Mesendoderm (in vitro differentiated cells): ENCODE measurements at regions not wholly inside any gene's neighbourhood (a gene's known extent, or its start where the extent isn't known, plus 50 kb on each side); places are given as distances from the start of the nearest gene placed in this dataset.
A peak's percentile ranks its signal among the peaks of the same experiment; 100 is the strongest.

ENCODE experiments used
- DNase-seq: peaks from one replicate; pipeline ENCODE4 v3.0.0; 2013
- H2AK5ac ChIP-seq: 2 replicates; pipeline ENCODE4 v1.6.1; 2013; ENCODE audit warnings: low read length, inconsistent platforms
- H2BK120ac ChIP-seq: 2 replicates; pipeline ENCODE4 v1.6.1; 2013; ENCODE audit warnings: low read depth, mild to moderate bottlenecking, low read length, moderate library complexity, mixed read lengths
- H2BK15ac ChIP-seq: replicated peaks from 2 replicates; pipeline ENCODE4 v1.6.1; 2013; ENCODE audit warnings: low read depth, mild to moderate bottlenecking, moderate library complexity
- H2BK5ac ChIP-seq: 2 replicates; pipeline ENCODE4 v1.6.1; 2013; ENCODE audit warnings: low read length, inconsistent platforms
- H3K18ac ChIP-seq: 2 replicates; pipeline ENCODE4 v1.6.1; 2013; ENCODE audit warnings: mild to moderate bottlenecking, low read length, mixed read lengths
- H3K23ac ChIP-seq: one replicate; pipeline ENCODE4 v1.6.1; 2013; ENCODE audit warnings: low read length
- H3K27ac ChIP-seq: 2 replicates; pipeline ENCODE4 v1.5.1; 2013; ENCODE audit warnings: low read depth, mild to moderate bottlenecking, inconsistent platforms, low read length, moderate library complexity
- H3K27me3 ChIP-seq: 2 replicates; pipeline ENCODE4 v1.6.1; 2013; ENCODE audit warnings: low read length, control low read depth, mild to moderate bottlenecking, inconsistent platforms; ENCODE audit not compliant: insufficient read depth, poor library complexity
- H3K36me3 ChIP-seq: 2 replicates; pipeline ENCODE4 v1.6.1; 2013; ENCODE audit warnings: low read length, inconsistent platforms; ENCODE audit not compliant: control insufficient read depth, insufficient read depth
- H3K4ac ChIP-seq: one replicate; pipeline ENCODE4 v1.6.1; 2013; ENCODE audit warnings: low read depth, mild to moderate bottlenecking, low read length, moderate library complexity
- H3K4me1 ChIP-seq: 2 replicates; pipeline ENCODE4 v1.6.1; 2013; ENCODE audit warnings: low read depth, low read length, inconsistent platforms; ENCODE audit not compliant: control insufficient read depth
- H3K4me2 ChIP-seq: 2 replicates; pipeline ENCODE4 v1.6.1; 2013; ENCODE audit warnings: low read length
- H3K4me3 ChIP-seq: 2 replicates; pipeline ENCODE4 v1.5.1; 2013; ENCODE audit warnings: mild to moderate bottlenecking, low read length
- H3K56ac ChIP-seq: one replicate; pipeline ENCODE4 v1.6.1; 2013; ENCODE audit warnings: low read length
- H3K79me1 ChIP-seq: 2 replicates; pipeline ENCODE4 v1.6.1; 2013; ENCODE audit warnings: low read length, inconsistent platforms
- H3K79me2 ChIP-seq: 2 replicates; pipeline ENCODE4 v1.6.1; 2013; ENCODE audit warnings: mild to moderate bottlenecking, low read length; ENCODE audit not compliant: control insufficient read depth, insufficient read depth
- H3K9ac ChIP-seq: 2 replicates; pipeline ENCODE4 v1.6.1; 2013; ENCODE audit warnings: low read length, inconsistent platforms
- H4K5ac ChIP-seq: one replicate; pipeline ENCODE4 v1.6.1; 2013; ENCODE audit warnings: low read length
- H4K8ac ChIP-seq: one replicate; pipeline ENCODE4 v1.6.1; 2013; ENCODE audit warnings: low read depth, mild to moderate bottlenecking, control low read depth, low read length, moderate library complexity
- whole genome bisulfite sequencing: extraction: QIAGEN DNeasy Blood & Tissue Kit; methylation state at CpG from one replicate; pipeline ENCODE4 v1.1.7; 2013; ENCODE audit warnings: low lambda C conversion rate, missing lambda C conversion rate; ENCODE audit not compliant: insufficient coverage; ENCODE audit errors: extremely low coverage; 5-methylcytosine and 5-hydroxymethylcytosine counted together

DNA sequence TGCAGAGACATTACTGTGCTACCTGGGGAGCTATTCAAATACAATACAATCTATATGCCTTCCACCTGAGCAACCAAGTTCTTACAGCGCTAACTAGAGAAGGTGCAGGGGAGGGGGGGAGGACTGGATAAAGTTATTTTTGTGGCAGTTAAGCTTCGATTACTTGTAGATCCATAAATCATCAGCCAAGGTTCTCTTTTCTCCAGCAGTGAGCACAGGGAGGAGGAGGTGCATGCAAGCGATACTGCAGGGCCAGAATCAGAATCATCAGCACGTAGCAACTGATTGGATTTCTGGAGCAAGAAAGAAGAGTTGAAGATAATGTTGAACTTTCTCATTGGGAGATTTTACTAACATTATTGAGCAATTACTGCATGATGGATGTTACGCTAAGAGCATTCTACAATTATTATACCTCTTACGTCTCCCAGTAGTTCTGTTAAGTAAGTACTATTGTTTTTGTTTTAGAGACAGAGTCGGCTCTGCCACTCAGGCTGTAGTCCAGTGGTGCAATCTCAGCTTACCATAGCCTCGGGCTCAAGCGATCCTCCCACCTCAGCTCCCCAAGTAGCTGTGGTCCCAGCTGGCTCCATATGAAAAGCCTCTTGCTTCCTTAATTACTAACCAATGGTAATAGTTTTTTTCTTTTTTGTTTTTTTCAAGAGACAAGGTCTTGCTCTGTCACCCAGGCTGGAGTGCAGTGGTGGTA is 74.6 kb upstream of the EEA1 start:
- Histone ChIP-seq H3K23ac (no peak overlapping the region), H2BK5ac (no peak overlapping the region), H3K4me2 (no peak overlapping the region), H2BK15ac (no peak overlapping the region), H4K8ac (peak overlapping the region; percentile 67), H3K56ac (no peak overlapping the region), H3K9ac (no peak overlapping the region), H2AK5ac (no peak overlapping the region), H3K79me1 (no peaks in the 10 kb centered on the region), H3K79me2 (no peaks in the 10 kb centered on the region), H3K4ac (no peak overlapping the region), H3K27ac (no peak overlapping the region), H3K36me3 (no peaks in the 10 kb centered on the region), H3K18ac (no peak overlapping the region), H2BK120ac (no peak overlapping the region), H3K4me3 (no peak overlapping the region), H3K4me1 (peaks cover 5% of the 10 kb centered on the region), H4K5ac (no peak overlapping the region), H3K27me3 (no peaks in the 10 kb centered on the region)
- no peak for DNase-seq
- no CpG with 5 or more reads among the region's 9 CpGs for WGBS

GRCh38 chr12:93005928-93006392 is 76.9 kb upstream of the EEA1 start:
- H2AK5ac ChIP-seq: no peak overlapping the region
- no peaks in the 10 kb centered on the region for H3K79me2 ChIP-seq
- no peaks in the 10 kb centered on the region for H3K27me3 ChIP-seq
- H3K4me3 ChIP-seq: no peak overlapping the region
- no peaks in the 10 kb centered on the region for H3K36me3 ChIP-seq
- no peak overlapping the region for H3K4me2 ChIP-seq
- no peaks in the 10 kb centered on the region for H3K79me1 ChIP-seq
- no peak overlapping the region for H3K23ac ChIP-seq
- no peak for DNase-seq
- no CpG with 5 or more reads among the region's 8 CpGs for WGBS
- H4K5ac ChIP-seq: no peak overlapping the region
- H3K56ac ChIP-seq: no peak overlapping the region
- peaks cover 5% of the 10 kb centered on the region for H3K4me1 ChIP-seq
- H3K27ac ChIP-seq: no peak overlapping the region
- no peak overlapping the region for H2BK15ac ChIP-seq
- H2BK120ac ChIP-seq: no peak overlapping the region
- no peak overlapping the region for H3K9ac ChIP-seq
- H3K4ac ChIP-seq: no peak overlapping the region
- no peak overlapping the region for H3K18ac ChIP-seq
- H2BK5ac ChIP-seq: no peak overlapping the region
- H4K8ac ChIP-seq: no peak overlapping the region

- H3K27ac ChIP-seq: no peak overlapping the region
- H3K23ac ChIP-seq: no peak overlapping the region
- H3K18ac ChIP-seq: no peak overlapping the region
- no CpG with 5 or more reads among the region's 5 CpGs for WGBS
- H3K4me2 ChIP-seq: no peak overlapping the region
- no peak overlapping the region for H4K8ac ChIP-seq
- no peak overlapping the region for H2AK5ac ChIP-seq
- H3K4ac ChIP-seq: no peak overlapping the region
- H3K79me2 ChIP-seq: no peaks in the 10 kb centered on the region
- DNase-seq: peak; percentile 40
- H3K27me3 ChIP-seq: no peaks in the 10 kb centered on the region
- H3K4me3 ChIP-seq: no peak overlapping the region
- H2BK120ac ChIP-seq: no peak overlapping the region
- H3K9ac ChIP-seq: no peak overlapping the region
- H2BK15ac ChIP-seq: no peak overlapping the region
- no peaks in the 10 kb centered on the region for H3K79me1 ChIP-seq
- H3K56ac ChIP-seq: no peak overlapping the region
- no peaks in the 10 kb centered on the region for H3K36me3 ChIP-seq
- H4K5ac ChIP-seq: no peak overlapping the region
- H2BK5ac ChIP-seq: no peak overlapping the region
- peaks cover 5% of the 10 kb centered on the region for H3K4me1 ChIP-seq
Observed at GRCh38 chr12:93006471-93007208, 77.5 kb upstream of the EEA1 start.

- Histone ChIP-seq H2BK15ac (no peak overlapping the region), H3K79me1 (no peaks in the 10 kb centered on the region), H3K4me3 (no peak overlapping the region), H3K4me2 (no peak overlapping the region), H3K27me3 (no peaks in the 10 kb centered on the region), H4K8ac (no peak overlapping the region), H2AK5ac (no peak overlapping the region), H3K23ac (no peak overlapping the region), H3K4me1 (peaks cover 5% of the 10 kb centered on the region), H3K4ac (no peak overlapping the region), H3K27ac (no peak overlapping the region), H3K79me2 (no peaks in the 10 kb centered on the region), H2BK120ac (no peak overlapping the region), H3K9ac (no peak overlapping the region), H3K18ac (no peak overlapping the region), H3K36me3 (no peaks in the 10 kb centered on the region), H3K56ac (peak overlapping the region; percentile 19), H4K5ac (no peak overlapping the region), H2BK5ac (no peak overlapping the region)
- DNase-seq: no peak
- WGBS: no CpG with 5 or more reads among the region's 4 CpGs
Observed at GRCh38 chr12:93007544-93007943, 78.4 kb upstream of the EEA1 start.

DNA sequence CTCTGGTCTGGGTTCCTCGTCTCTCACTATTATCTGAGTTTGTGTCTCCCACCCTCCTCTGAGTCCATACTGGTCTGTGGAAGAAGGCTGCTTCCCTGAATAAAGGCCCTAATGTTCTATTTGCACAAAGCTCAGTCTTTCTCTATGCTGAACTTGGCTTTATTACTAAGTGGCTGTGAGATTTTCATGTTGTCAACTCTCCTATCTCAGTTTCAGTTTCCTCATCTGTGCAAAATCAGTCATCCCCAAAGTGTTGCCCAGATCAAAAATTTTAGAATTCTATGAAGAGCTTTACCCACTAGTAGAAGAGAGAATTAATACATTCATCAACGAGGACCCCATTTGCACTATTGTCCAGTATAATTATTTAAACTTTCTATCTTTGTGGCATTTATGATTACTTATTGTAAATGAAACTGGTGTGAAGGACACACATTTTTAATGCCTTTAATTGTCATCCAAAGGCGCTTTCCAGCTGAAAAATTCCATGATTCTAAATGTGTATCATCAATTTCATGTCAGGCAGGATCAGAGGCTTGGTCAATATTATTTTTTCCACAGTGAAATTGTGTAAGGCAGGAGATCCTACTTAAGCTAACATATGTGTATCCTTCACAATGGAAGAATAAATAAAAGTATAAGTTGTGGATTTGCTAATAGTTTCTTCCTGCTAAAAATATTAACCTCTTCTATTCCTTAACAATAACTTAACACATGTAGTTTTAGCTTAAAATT is 79.1 kb upstream of the EEA1 start:
- Histone ChIP-seq H4K5ac (no peak overlapping the region), H2AK5ac (no peak overlapping the region), H3K4me1 (peaks cover 5% of the 10 kb centered on the region), H3K56ac (peak overlapping the region; percentile 19), H2BK15ac (no peak overlapping the region), H4K8ac (no peak overlapping the region), H3K36me3 (no peaks in the 10 kb centered on the region), H3K23ac (no peak overlapping the region), H3K79me2 (no peaks in the 10 kb centered on the region), H3K27ac (no peak overlapping the region), H3K79me1 (no peaks in the 10 kb centered on the region), H2BK5ac (no peak overlapping the region), H3K4me3 (no peak overlapping the region), H3K4ac (no peak overlapping the region), H2BK120ac (no peak overlapping the region), H3K4me2 (no peak overlapping the region), H3K27me3 (no peaks in the 10 kb centered on the region), H3K9ac (no peak overlapping the region), H3K18ac (no peak overlapping the region)
- no peak for DNase-seq
- no CpG with 5 or more reads among the region's 3 CpGs for WGBS
